ENCODE measurements at regions not wholly inside any gene's neighbourhood (a gene's known extent, or its start where the extent isn't known, plus 50 kb on each side); places are given as distances from the start of the nearest gene placed in this dataset.

DNA sequence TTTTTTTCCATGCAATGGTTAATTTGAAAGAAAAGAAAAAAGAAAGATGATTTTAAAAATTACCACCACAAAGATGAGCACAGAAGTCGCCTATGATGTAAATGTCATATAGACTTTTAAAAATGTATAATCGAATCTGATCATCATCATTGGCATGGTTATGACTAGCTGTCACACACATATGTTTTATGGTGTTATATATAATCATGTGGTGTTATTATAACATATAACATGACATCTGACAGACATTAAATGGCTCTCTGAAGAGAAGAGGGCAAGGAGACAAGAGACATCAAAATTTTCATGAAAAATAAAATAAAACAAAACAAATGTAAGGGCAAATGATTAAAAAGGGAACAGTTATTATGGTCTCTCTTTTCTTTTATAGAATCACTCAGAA lies 217.5 kb downstream of the TMEM161B start:
- TF ChIP-seq, protein P1, sequence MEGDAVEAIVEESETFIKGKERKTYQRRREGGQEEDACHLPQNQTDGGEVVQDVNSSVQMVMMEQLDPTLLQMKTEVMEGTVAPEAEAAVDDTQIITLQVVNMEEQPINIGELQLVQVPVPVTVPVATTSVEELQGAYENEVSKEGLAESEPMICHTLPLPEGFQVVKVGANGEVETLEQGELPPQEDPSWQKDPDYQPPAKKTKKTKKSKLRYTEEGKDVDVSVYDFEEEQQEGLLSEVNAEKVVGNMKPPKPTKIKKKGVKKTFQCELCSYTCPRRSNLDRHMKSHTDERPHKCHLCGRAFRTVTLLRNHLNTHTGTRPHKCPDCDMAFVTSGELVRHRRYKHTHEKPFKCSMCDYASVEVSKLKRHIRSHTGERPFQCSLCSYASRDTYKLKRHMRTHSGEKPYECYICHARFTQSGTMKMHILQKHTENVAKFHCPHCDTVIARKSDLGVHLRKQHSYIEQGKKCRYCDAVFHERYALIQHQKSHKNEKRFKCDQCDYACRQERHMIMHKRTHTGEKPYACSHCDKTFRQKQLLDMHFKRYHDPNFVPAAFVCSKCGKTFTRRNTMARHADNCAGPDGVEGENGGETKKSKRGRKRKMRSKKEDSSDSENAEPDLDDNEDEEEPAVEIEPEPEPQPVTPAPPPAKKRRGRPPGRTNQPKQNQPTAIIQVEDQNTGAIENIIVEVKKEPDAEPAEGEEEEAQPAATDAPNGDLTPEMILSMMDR (conservative IDR thresholded peaks at IDR 0.05; ENCODE audit: low read depth, low read length): no peak

DNA sequence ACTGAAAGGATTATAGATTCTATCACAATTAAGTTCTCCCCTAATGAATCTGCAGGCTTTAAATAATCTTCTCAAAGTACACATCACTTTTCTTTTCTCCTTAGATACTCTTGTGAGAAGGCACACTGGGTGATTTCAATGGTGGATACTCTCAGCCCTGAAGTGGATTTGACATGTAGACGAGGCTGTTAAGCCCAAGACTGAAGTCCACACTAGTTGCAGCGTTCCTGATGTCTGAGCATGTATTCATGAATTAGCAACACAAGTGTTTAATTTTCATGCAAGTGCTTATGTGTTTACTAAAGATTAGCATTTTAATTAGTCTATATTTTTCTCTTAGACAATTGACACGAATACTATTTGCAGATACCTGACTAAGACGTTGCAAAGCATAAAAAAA lies 218.9 kb downstream of the TMEM161B start:
- Histone ChIP-seq H4K20me1 (ENCODE audit: insufficient read depth) (no peaks in the 10 kb centered on the region), H3K79me2 (ENCODE audit: insufficient read depth, low read depth) (no peaks in the 10 kb centered on the region), H3K27me3 (ENCODE audit: insufficient read depth, low read depth) (no peaks in the 10 kb centered on the region), H3K4me3 (IDR thresholded peaks at IDR 0.05; ENCODE audit: insufficient read depth, low read depth, low read length) (no peak overlapping the region), H3K4me1 (ENCODE audit: low read depth, poor library complexity, severe bottlenecking) (no peaks in the 10 kb centered on the region), H3K4me2 (no peak overlapping the region), H3K9ac (no peak overlapping the region), H3K36me3 (ENCODE audit: insufficient read depth) (no peaks in the 10 kb centered on the region), H2AFZ (ENCODE audit: low read depth) (no peak overlapping the region), H3K27ac (no peak overlapping the region)
- TF ChIP-seq, protein P1 (conservative IDR thresholded peaks at IDR 0.05; ENCODE audit: low read depth, low read length): no peak

More for the DNA sequence above, 217.5 kb downstream of the TMEM161B start:
- H3K27me3 ChIP-seq (ENCODE audit: insufficient read depth, low read depth): no peaks in the 10 kb centered on the region
- no peak overlapping the region for H3K9ac ChIP-seq
- H2AFZ ChIP-seq (ENCODE audit: low read depth): no peak overlapping the region
- no peak overlapping the region for H3K27ac ChIP-seq
- no peaks in the 10 kb centered on the region for H3K36me3 ChIP-seq (ENCODE audit: insufficient read depth)
- H4K20me1 ChIP-seq (ENCODE audit: insufficient read depth): no peaks in the 10 kb centered on the region
- no peak overlapping the region for H3K4me3 ChIP-seq (IDR thresholded peaks at IDR 0.05; ENCODE audit: insufficient read depth, low read depth, low read length)
- no peaks in the 10 kb centered on the region for H3K79me2 ChIP-seq (ENCODE audit: insufficient read depth, low read depth)
- H3K4me1 ChIP-seq (ENCODE audit: low read depth, poor library complexity, severe bottlenecking): no peaks in the 10 kb centered on the region
- no peak overlapping the region for H3K4me2 ChIP-seq

DNA sequence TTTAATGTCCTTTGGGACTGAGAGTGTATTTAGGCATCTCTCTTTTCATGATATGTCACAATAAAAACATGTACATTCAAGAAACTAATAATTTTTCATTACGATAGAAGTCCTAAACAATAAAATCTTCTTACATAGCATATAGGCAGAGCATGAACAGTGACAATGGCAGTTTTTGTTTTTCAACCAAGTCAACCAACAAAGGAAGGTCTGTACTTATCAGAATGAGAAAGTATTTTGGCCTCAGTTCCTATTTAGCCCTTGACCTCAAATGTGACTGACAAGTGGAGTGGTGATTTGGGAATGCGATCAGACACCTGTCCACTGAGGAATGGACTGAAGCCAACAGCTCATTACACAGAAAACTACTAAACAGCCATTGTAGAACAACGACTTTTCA lies 219.5 kb downstream of the TMEM161B start:
- H3K4me2 ChIP-seq: no peak overlapping the region
- no peak overlapping the region for H3K27ac ChIP-seq
- H3K4me1 ChIP-seq (ENCODE audit: low read depth, poor library complexity, severe bottlenecking): no peaks in the 10 kb centered on the region
- TF ChIP-seq, protein P1 (conservative IDR thresholded peaks at IDR 0.05; ENCODE audit: low read depth, low read length): no peak
- H3K27me3 ChIP-seq (ENCODE audit: insufficient read depth, low read depth): no peaks in the 10 kb centered on the region
- no peak overlapping the region for H3K4me3 ChIP-seq (IDR thresholded peaks at IDR 0.05; ENCODE audit: insufficient read depth, low read depth, low read length)
- no peaks in the 10 kb centered on the region for H3K36me3 ChIP-seq (ENCODE audit: insufficient read depth)
- H3K9ac ChIP-seq: no peak overlapping the region
- no peak overlapping the region for H2AFZ ChIP-seq (ENCODE audit: low read depth)
- no peaks in the 10 kb centered on the region for H3K79me2 ChIP-seq (ENCODE audit: insufficient read depth, low read depth)
- no peaks in the 10 kb centered on the region for H4K20me1 ChIP-seq (ENCODE audit: insufficient read depth)

DNA sequence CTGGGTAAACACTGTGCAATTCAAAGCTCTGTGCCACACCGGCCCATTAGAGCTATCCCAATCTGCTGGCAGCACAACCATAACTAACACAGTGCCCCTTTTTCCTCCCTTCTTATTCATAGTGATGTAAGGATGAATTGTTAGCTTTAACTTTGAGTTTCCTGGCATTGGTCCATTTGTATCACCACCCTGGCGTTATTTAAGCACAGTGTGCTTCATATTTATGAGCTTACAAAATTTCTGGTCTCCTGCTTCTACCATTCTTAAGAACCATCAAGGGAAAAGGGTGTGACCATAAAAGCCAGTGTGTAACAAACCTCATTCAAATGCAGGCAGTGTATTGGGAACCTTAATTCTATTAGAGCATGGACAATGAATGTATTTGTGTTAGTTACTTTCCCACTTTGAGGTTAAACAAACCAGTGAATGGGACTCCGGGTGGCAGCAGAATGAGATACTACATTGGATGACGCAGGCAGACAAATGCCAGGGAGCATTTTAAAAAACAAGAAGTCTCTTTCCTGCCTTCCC lies 222.6 kb downstream of the TMEM161B start:
- H3K4me3 ChIP-seq (IDR thresholded peaks at IDR 0.05; ENCODE audit: insufficient read depth, low read depth, low read length): no peak overlapping the region
- no peaks in the 10 kb centered on the region for H4K20me1 ChIP-seq (ENCODE audit: insufficient read depth)
- no peaks in the 10 kb centered on the region for H3K27me3 ChIP-seq (ENCODE audit: insufficient read depth, low read depth)
- no peak overlapping the region for H3K9ac ChIP-seq
- TF ChIP-seq, protein P1 (conservative IDR thresholded peaks at IDR 0.05; ENCODE audit: low read depth, low read length): no peak
- no peak overlapping the region for H2AFZ ChIP-seq (ENCODE audit: low read depth)
- no peak overlapping the region for H3K27ac ChIP-seq
- no peaks in the 10 kb centered on the region for H3K36me3 ChIP-seq (ENCODE audit: insufficient read depth)
- no peak overlapping the region for H3K4me2 ChIP-seq
- no peaks in the 10 kb centered on the region for H3K4me1 ChIP-seq (ENCODE audit: low read depth, poor library complexity, severe bottlenecking)
- no peaks in the 10 kb centered on the region for H3K79me2 ChIP-seq (ENCODE audit: insufficient read depth, low read depth)
